ENCODE measurements at regions not wholly inside any gene's neighbourhood (a gene's known extent, or its start where the extent isn't known, plus 50 kb on each side); places are given as distances from the start of the nearest gene placed in this dataset.
A peak's percentile ranks its signal among the peaks of the same experiment; 100 is the strongest.

DNA sequence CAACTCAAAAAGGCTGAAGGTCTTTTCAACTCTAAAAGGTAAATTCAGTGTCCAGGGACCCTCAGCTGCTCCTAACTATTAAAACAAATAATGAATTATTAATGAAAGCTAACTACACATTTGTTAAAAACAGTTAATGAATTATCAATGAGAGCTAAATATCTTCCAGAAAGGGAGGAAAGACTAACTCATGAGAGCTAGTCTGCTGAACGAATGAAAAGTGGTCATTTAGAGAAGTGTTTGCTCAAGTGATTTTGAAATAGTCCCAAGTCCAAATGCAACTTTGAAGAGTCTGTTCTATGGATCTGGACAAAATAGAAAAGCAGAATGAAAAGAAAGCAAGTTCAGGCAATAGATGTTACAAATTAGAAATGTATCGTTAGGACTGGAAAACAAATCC lies 133.9 kb upstream of the SPEF2 start:
- TF ChIP-seq, protein P1, sequence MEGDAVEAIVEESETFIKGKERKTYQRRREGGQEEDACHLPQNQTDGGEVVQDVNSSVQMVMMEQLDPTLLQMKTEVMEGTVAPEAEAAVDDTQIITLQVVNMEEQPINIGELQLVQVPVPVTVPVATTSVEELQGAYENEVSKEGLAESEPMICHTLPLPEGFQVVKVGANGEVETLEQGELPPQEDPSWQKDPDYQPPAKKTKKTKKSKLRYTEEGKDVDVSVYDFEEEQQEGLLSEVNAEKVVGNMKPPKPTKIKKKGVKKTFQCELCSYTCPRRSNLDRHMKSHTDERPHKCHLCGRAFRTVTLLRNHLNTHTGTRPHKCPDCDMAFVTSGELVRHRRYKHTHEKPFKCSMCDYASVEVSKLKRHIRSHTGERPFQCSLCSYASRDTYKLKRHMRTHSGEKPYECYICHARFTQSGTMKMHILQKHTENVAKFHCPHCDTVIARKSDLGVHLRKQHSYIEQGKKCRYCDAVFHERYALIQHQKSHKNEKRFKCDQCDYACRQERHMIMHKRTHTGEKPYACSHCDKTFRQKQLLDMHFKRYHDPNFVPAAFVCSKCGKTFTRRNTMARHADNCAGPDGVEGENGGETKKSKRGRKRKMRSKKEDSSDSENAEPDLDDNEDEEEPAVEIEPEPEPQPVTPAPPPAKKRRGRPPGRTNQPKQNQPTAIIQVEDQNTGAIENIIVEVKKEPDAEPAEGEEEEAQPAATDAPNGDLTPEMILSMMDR (IDR thresholded peaks at IDR 0.05; ENCODE audit: insufficient read depth, low read length, missing control alignments), result no peak
- CTCF ChIA-PET, result interaction anchor here (1.2 kb wide), 1 partner anchor 443 kb away, joined by 5 read pairs; no protein-coding TSS in a partner anchor
- no peak overlapping the region for H3K4me3 ChIP-seq (ENCODE audit: low read depth, low read length)
- no peak for DNase-seq (ENCODE audit: low read depth, low spot score)
- POLR2A ChIA-PET, result no interaction called here

- no peak overlapping the region for H3K4me3 ChIP-seq (ENCODE audit: low read depth, low read length)
- ChIA-PET POLR2A (no interaction called here), CTCF (interaction anchor here (1.2 kb wide), 1 partner anchor 443 kb away, joined by 5 read pairs; no protein-coding TSS in a partner anchor)
- DNase-seq (ENCODE audit: low read depth, low spot score), result no peak
- TF ChIP-seq, protein P1 (IDR thresholded peaks at IDR 0.05; ENCODE audit: insufficient read depth, low read length, missing control alignments), result no peak
Observed at GRCh38 chr5:35483191-35483590, 134.5 kb upstream of the SPEF2 start.

GRCh38 chr5:35482167-35482755 lies 135.4 kb upstream of the SPEF2 start:
- TF ChIP-seq, protein P1 (IDR thresholded peaks at IDR 0.05; ENCODE audit: insufficient read depth, low read length, missing control alignments), result no peak
- CTCF ChIA-PET, result no interaction called here
- no peak for DNase-seq (ENCODE audit: low read depth, low spot score)
- POLR2A ChIA-PET, result no interaction called here
- H3K4me3 ChIP-seq (ENCODE audit: low read depth, low read length), result no peak overlapping the region

DNA sequence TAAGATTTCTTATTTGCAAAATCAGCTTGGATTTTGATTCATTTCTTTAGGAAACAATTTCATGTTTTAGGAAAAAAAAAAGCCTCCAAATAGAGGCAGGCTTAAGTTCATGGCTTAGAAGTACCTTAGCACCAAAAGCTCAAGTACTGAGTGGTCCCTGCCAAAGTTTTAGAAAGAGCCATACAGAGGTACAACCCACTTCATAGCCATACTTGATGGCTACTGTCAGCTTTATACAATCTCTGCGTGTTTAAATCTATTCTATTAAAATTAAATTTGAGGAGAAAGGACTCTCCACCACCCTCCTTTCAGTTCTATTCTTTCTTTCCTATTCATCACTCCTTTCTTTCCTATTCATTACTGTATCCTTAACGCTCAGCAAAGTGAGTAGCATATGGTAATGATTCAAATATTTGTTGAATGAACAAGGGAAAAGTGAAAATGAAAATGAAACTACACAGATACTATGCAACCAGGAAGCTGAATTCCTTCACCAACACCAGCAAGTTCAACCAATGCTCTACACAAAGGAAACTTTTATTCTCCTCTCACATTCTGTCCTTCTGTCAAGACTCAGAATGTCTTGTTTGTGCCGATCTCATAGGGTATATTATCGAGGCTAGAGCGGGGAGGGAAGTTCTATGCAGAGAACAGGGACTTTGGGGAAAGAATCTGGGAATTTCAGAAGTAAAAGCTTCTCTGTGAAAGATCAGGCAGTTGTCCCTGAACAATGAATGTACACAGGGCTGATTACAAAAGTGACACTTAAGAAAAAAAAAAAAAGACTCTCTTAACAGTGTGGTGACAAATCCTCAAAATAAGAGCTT lies 138.6 kb upstream of the SPEF2 start:
- CTCF ChIA-PET, result interaction anchor here (1.5 to 1.6 kb wide), 2 partner anchors 43 to 446 kb away, joined by 3 to 6 read pairs; no protein-coding TSS in a partner anchor

DNA sequence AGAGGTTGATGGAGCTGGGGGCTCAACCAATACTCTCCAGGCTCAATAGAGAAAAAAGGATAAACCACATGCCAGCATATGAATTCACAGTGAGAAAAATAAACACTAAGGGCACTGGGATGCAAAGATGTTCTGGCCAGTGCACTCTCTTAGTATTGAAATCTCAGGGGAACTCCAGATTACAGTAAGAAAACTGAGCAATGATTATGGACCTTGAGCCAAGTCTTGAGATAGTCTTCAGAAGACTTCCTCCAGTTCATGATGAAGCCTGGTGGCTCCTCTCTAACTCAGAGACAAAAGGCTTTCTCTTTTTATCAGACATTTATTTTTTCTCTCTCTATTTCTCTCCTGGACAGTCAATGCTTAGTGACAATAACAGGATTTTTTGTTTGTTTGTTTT lies 139.8 kb upstream of the SPEF2 start:
- TF ChIP-seq, protein P1 (IDR thresholded peaks at IDR 0.05; ENCODE audit: insufficient read depth, low read length, missing control alignments), result no peak
- CTCF ChIA-PET, result interaction anchor here (1.0 kb wide), 1 partner anchor 448 kb away, joined by 4 read pairs; no protein-coding TSS in a partner anchor
- H3K4me3 ChIP-seq (ENCODE audit: low read depth, low read length), result no peak overlapping the region
- POLR2A ChIA-PET, result no interaction called here
- DNase-seq (ENCODE audit: low read depth, low spot score), result no peak

More for the DNA sequence above, 138.6 kb upstream of the SPEF2 start:
- H3K4me3 ChIP-seq (ENCODE audit: low read depth, low read length), result peak overlapping the region; percentile 45
- no peak for DNase-seq (ENCODE audit: low read depth, low spot score)
- TF ChIP-seq, protein P1 (IDR thresholded peaks at IDR 0.05; ENCODE audit: insufficient read depth, low read length, missing control alignments), result no peak
- POLR2A ChIA-PET, result no interaction called here

- ChIA-PET POLR2A (no interaction called here), CTCF (interaction anchor here (1.0 kb wide), 1 partner anchor 449 kb away, joined by 4 read pairs; no protein-coding TSS in a partner anchor)
- no peak overlapping the region for H3K4me3 ChIP-seq (ENCODE audit: low read depth, low read length)
- no peak for DNase-seq (ENCODE audit: low read depth, low spot score)
- TF ChIP-seq, protein P1 (IDR thresholded peaks at IDR 0.05; ENCODE audit: insufficient read depth, low read length, missing control alignments), result no peak
Observed at GRCh38 chr5:35477321-35477720, 140.3 kb upstream of the SPEF2 start.

Data from AG04449 (cell line).